ENCODE measurements at regions not wholly inside any gene's neighbourhood (a gene's known extent, or its start where the extent isn't known, plus 50 kb on each side); places are given as distances from the start of the nearest gene placed in this dataset.

- no peaks in the 10 kb centered on the region for H3K27me3 ChIP-seq (ENCODE audit: insufficient read depth, low read length, poor library complexity, severe bottlenecking)
- H3F3A ChIP-seq (ENCODE audit: low read depth), result no peaks in the 10 kb centered on the region
- TF ChIP-seq CTCF (conservative IDR thresholded peaks at IDR 0.05; ENCODE audit: low read length) (no peak), EZH2phosphoT487 (IDR thresholded peaks at IDR 0.05; ENCODE audit: borderline replicate concordance) (no peak)
- no peaks in the 10 kb centered on the region for H3K4me1 ChIP-seq (ENCODE audit: insufficient read depth, low read length, poor library complexity, severe bottlenecking)
- H3K79me2 ChIP-seq (ENCODE audit: insufficient read depth, low read length), result no peaks in the 10 kb centered on the region
- H3K9me2 ChIP-seq (replicated peaks; ENCODE audit: low read depth, low read length), result no peaks in the 10 kb centered on the region
- H3K4me3 ChIP-seq (ENCODE audit: low read length, poor library complexity, severe bottlenecking), result no peak overlapping the region
- H3K9ac ChIP-seq (ENCODE audit: low read depth, low read length, poor library complexity, severe bottlenecking), result no peak overlapping the region
- 0 out of 2 replicates have a peak, but pooled peaks cover under 1% of the 10 kb centered on the region for H3K9me3 ChIP-seq (ENCODE audit: insufficient read depth, low read depth, low read length)
- H2AFZ ChIP-seq (ENCODE audit: low read length), result no peak overlapping the region
- H4K20me1 ChIP-seq (ENCODE audit: insufficient read depth, low read length, poor library complexity, severe bottlenecking), result no peaks in the 10 kb centered on the region
- no peak overlapping the region for H3K4me2 ChIP-seq (ENCODE audit: low read depth, low read length, poor library complexity, severe bottlenecking)
- no peaks in the 10 kb centered on the region for H3K36me3 ChIP-seq (ENCODE audit: insufficient read depth, low read length)
Measured at GRCh38 chr2:48081317-48081628, 175.0 kb upstream of the FBXO11 start.

- H2AFZ ChIP-seq (ENCODE audit: low read length), result no peak overlapping the region
- H3K79me2 ChIP-seq (ENCODE audit: insufficient read depth, low read length), result no peaks in the 10 kb centered on the region
- no peak overlapping the region for H3K9ac ChIP-seq (ENCODE audit: low read depth, low read length, poor library complexity, severe bottlenecking)
- no peaks in the 10 kb centered on the region for H3F3A ChIP-seq (ENCODE audit: low read depth)
- H3K9me2 ChIP-seq (replicated peaks; ENCODE audit: low read depth, low read length), result no peaks in the 10 kb centered on the region
- H4K20me1 ChIP-seq (ENCODE audit: insufficient read depth, low read length, poor library complexity, severe bottlenecking), result no peaks in the 10 kb centered on the region
- TF ChIP-seq EZH2phosphoT487 (IDR thresholded peaks at IDR 0.05; ENCODE audit: borderline replicate concordance) (no peak), CTCF (conservative IDR thresholded peaks at IDR 0.05; ENCODE audit: low read length) (no peak)
- H3K4me3 ChIP-seq (ENCODE audit: low read length, poor library complexity, severe bottlenecking), result no peak overlapping the region
- no peaks in the 10 kb centered on the region for H3K36me3 ChIP-seq (ENCODE audit: insufficient read depth, low read length)
- H3K27me3 ChIP-seq (ENCODE audit: insufficient read depth, low read length, poor library complexity, severe bottlenecking), result no peaks in the 10 kb centered on the region
- H3K4me1 ChIP-seq (ENCODE audit: insufficient read depth, low read length, poor library complexity, severe bottlenecking), result no peaks in the 10 kb centered on the region
- 0 out of 2 replicates have a peak, but pooled peaks cover 2% of the 10 kb centered on the region for H3K9me3 ChIP-seq (ENCODE audit: insufficient read depth, low read depth, low read length)
- no peak overlapping the region for H3K4me2 ChIP-seq (ENCODE audit: low read depth, low read length, poor library complexity, severe bottlenecking)
Measured at GRCh38 chr2:48085888-48086287, 179.6 kb upstream of the FBXO11 start.

- TF ChIP-seq EZH2phosphoT487 (IDR thresholded peaks at IDR 0.05; ENCODE audit: borderline replicate concordance) (no peak), CTCF (conservative IDR thresholded peaks at IDR 0.05; ENCODE audit: low read length) (no peak)
- Histone ChIP-seq H3K9ac (ENCODE audit: low read depth, low read length, poor library complexity, severe bottlenecking) (no peak overlapping the region), H3K79me2 (ENCODE audit: insufficient read depth, low read length) (no peaks in the 10 kb centered on the region), H3K27me3 (ENCODE audit: insufficient read depth, low read length, poor library complexity, severe bottlenecking) (no peaks in the 10 kb centered on the region), H3K4me3 (ENCODE audit: low read length, poor library complexity, severe bottlenecking) (no peak overlapping the region), H3F3A (ENCODE audit: low read depth) (no peaks in the 10 kb centered on the region), H3K36me3 (ENCODE audit: insufficient read depth, low read length) (no peaks in the 10 kb centered on the region), H3K4me2 (ENCODE audit: low read depth, low read length, poor library complexity, severe bottlenecking) (no peak overlapping the region), H2AFZ (ENCODE audit: low read length) (no peak overlapping the region), H4K20me1 (ENCODE audit: insufficient read depth, low read length, poor library complexity, severe bottlenecking) (no peaks in the 10 kb centered on the region), H3K4me1 (ENCODE audit: insufficient read depth, low read length, poor library complexity, severe bottlenecking) (no peaks in the 10 kb centered on the region), H3K9me3 (ENCODE audit: insufficient read depth, low read depth, low read length) (0 out of 2 replicates have a peak, but pooled peaks cover 2% of the 10 kb centered on the region), H3K9me2 (replicated peaks; ENCODE audit: low read depth, low read length) (no peaks in the 10 kb centered on the region)
Measured at GRCh38 chr2:48088994-48089393, 182.7 kb upstream of the FBXO11 start.
